ENCODE measurements at regions not wholly inside any gene's neighbourhood (a gene's known extent, or its start where the extent isn't known, plus 50 kb on each side); places are given as distances from the start of the nearest gene placed in this dataset.

DNA sequence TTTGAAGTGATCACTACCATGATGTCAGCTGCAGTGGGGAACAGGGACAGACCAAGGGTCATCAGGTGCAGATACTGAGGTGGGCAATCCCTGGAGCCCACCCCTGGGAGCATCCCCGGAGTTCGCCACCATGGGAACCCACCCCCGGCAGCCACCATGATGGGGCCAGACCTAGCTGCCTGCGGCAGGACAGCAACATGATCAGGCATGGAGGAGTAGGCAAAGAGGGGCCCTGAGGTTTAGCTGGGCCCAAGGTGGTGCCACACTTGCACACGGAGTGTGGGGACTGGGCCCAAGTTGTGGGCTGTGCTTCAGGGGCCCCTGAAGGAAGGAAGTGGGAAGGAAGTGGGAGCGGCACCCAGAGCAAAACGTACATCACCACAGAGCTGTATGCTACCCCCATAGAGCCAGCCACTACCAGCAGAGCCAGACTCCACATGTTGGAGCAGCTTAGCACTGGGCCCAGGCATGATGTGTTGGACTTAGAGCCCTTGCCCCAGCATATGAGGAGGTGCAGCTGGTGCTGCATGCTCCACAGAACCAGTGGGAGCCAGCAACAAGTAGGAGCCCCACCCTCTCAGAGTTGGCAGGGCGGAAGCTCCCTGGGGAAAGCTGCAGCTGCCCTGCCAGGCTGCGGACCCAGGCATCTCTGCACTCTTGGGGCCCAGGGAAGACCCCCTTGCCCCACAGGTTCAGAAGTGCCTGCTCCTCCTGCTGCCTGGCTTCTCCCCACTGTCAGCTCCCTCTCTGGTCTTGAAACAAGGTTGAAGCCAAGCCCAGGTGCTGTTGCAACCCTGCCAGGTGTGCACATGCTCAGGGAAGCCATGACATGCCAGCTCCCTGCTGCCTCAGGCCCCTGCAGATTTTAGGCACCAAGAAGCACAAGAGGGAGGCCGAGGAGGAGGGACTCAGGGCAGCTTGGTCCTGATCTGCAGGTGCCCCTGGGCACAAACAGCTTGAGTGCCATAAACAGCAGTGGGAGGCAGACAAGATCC, 515.3 kb downstream of the ZBBX start (continued):
- TF ChIP-seq, protein P1, sequence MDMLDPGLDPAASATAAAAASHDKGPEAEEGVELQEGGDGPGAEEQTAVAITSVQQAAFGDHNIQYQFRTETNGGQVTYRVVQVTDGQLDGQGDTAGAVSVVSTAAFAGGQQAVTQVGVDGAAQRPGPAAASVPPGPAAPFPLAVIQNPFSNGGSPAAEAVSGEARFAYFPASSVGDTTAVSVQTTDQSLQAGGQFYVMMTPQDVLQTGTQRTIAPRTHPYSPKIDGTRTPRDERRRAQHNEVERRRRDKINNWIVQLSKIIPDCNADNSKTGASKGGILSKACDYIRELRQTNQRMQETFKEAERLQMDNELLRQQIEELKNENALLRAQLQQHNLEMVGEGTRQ (IDR thresholded peaks at IDR 0.05; ENCODE audit: low read depth, low read length), result no peak

DNA sequence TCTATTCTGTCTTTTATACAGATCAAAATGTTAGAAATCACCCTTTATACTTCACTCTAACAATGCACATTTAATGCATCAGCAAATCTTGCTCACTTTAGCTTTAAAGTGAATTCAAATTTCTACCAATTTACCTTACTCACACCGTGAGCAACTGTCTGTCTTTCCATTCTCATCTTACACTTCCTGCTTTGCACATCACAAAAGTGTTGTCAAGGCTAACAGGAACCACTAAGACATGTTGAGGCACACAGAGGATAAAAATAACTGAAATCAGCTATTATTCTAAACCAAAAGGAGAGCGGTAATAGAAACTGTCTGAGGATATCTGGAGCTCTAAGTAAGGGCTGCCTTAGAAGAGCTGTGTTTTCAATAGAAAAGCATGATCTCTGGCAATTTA, 519.9 kb downstream of the ZBBX start:
- CTCF ChIA-PET, result no interaction called here

More for the DNA sequence above, 519.9 kb downstream of the ZBBX start:
- no peak overlapping the region for H2BK20ac ChIP-seq (ENCODE audit: low read depth, low read length)
- H3K4me3 ChIP-seq (ENCODE audit: insufficient read depth, low read depth, low read length), result no peak overlapping the region
- H3K4me2 ChIP-seq (ENCODE audit: low read depth, low read length), result no peak overlapping the region
- no peaks in the 10 kb centered on the region for H3K4me1 ChIP-seq (ENCODE audit: control insufficient read depth, insufficient read depth, low read length)
- H4K8ac ChIP-seq (ENCODE audit: low read depth in 2 of 2, low read length in 2 of 2), result no peak overlapping the region
- H3K9me1 ChIP-seq (ENCODE audit: insufficient read depth, low read length), result no peaks in the 10 kb centered on the region
- no peak overlapping the region for H3K18ac ChIP-seq (ENCODE audit: low read depth, low read length)
- H3K79me1 ChIP-seq (ENCODE audit: low read depth in 1 of 2, low read length in 2 of 2), result no peaks in the 10 kb centered on the region
- no peaks in the 10 kb centered on the region for H4K20me1 ChIP-seq (ENCODE audit: insufficient read depth, low read length)
- H2BK5ac ChIP-seq (ENCODE audit: low read depth, low read length, poor library complexity, severe bottlenecking), result no peak overlapping the region
- H2AK9ac ChIP-seq (replicated peaks; ENCODE audit: low read depth, low read length, poor library complexity), result no peak overlapping the region
- no peak overlapping the region for H3K27ac ChIP-seq (ENCODE audit: insufficient read depth, low read length)
- BruUV-seq (replicated peaks), result no TSS peak
- no peak overlapping the region for H3K56ac ChIP-seq (ENCODE audit: extremely low read depth, insufficient read depth, low read length)
- intact Hi-C loops (cut with micrococcal nuclease), result no loop called here
- no peak overlapping the region for H3K14ac ChIP-seq (replicated peaks; ENCODE audit: low read depth, low read length)
- ATAC-seq (ENCODE audit: low read depth), result no peak
- in situ Hi-C loops (cut with MboI; ENCODE audit: low sequenced_read_pairs), result no loop called here
- H2AK5ac ChIP-seq (ENCODE audit: low read depth, low read length), result no peak overlapping the region
- no peak overlapping the region for H2BK120ac ChIP-seq (ENCODE audit: low read depth, low read length)
- H4K91ac ChIP-seq (ENCODE audit: insufficient read depth, low read depth, low read length), result no peak overlapping the region
- no peak overlapping the region for H3K23ac ChIP-seq (ENCODE audit: low read depth, low read length)
- dilution Hi-C loops (cut with HindIII; ENCODE audit: low sequenced_read_pairs, unreplicated experiment), result no loop called here
- H3K4ac ChIP-seq (ENCODE audit: low read depth, low read length), result no peak overlapping the region
- no peaks in the 10 kb centered on the region for H3K36me3 ChIP-seq (ENCODE audit: control insufficient read depth, insufficient read depth, low read length)
- H2BK15ac ChIP-seq (ENCODE audit: low read depth, low read length), result no peak overlapping the region
- H2AFZ ChIP-seq (replicated peaks; ENCODE audit: low read length, poor library complexity), result no peak overlapping the region
- no peak overlapping the region for H3K9ac ChIP-seq (ENCODE audit: low read depth, low read length)
- no peak for DNase-seq
- no peaks in the 10 kb centered on the region for H3K27me3 ChIP-seq (ENCODE audit: control insufficient read depth, insufficient read depth, low read length)
- TF ChIP-seq RAD21 (IDR thresholded peaks at IDR 0.05; ENCODE audit: low read length), result no peak
- no peak for TF ChIP-seq MAFK (IDR thresholded peaks at IDR 0.05; ENCODE audit: low read depth, low read length)
- no peak for TF ChIP-seq CEBPB (IDR thresholded peaks at IDR 0.05; ENCODE audit: low read depth, low read length)
- TF ChIP-seq FOS (IDR thresholded peaks at IDR 0.05; ENCODE audit: low read depth, low read length), result no peak
- no peak for TF ChIP-seq NFE2L2 (IDR thresholded peaks at IDR 0.05; ENCODE audit: low read depth, low read length)
- TF ChIP-seq MAZ (IDR thresholded peaks at IDR 0.05; ENCODE audit: borderline replicate concordance, low read depth, low read length), result no peak
- TF ChIP-seq SMC3 (IDR thresholded peaks at IDR 0.05; ENCODE audit: low read depth, low read length), result no peak
- no peak for TF ChIP-seq RCOR1 (IDR thresholded peaks at IDR 0.05; ENCODE audit: insufficient replicate concordance, low read length)
- peaks cover 6% of the 10 kb centered on the region; the same call in 1 of the 2 replicates for H3K9me3 ChIP-seq (ENCODE audit: control insufficient read depth, insufficient read depth, low read length)
- no CpG with 5 or more reads among the region's 2 CpGs for WGBS, 2 experiments (ENCODE audit: extremely low coverage in 2 of 2, insufficient read length in 1 of 2)
- no peak overlapping the region for H4K5ac ChIP-seq (ENCODE audit: low read depth, low read length)
- POLR2A ChIA-PET (ENCODE audit: unreplicated experiment), result no interaction called here

Measured in IMR-90 (cell line).